HCT116 (cell line): ENCODE measurements at regions not wholly inside any gene's neighbourhood (a gene's known extent, or its start where the extent isn't known, plus 50 kb on each side); places are given as distances from the start of the nearest gene placed in this dataset.

ENCODE experiments used
- CTCF ChIP-seq, 3 experiments: fragments of 200-600 bp in 1 of 3; sonication (generic) in 1 of 3; IDR thresholded peaks in 2 of 3; conservative IDR thresholded peaks in 1 of 3; 2 replicates each; pipeline ENCODE4 v1.5.1; 2012 to 2017; ENCODE audit warnings: low read depth in 2 of 3, low read length in 2 of 3, antibody characterized with exemption in 1 of 3, borderline replicate concordance in 1 of 3, control low read depth in 1 of 3, mild to moderate bottlenecking in 1 of 3, mixed read lengths in 1 of 3, mixed run types in 1 of 3, moderate library complexity in 1 of 3; ENCODE audit not compliant: insufficient read depth in 1 of 3
- EGR1 ChIP-seq: IDR thresholded peaks from 2 replicates; pipeline ENCODE4 v1.6.1; 2012; ENCODE audit warnings: low read depth
- EZH2phosphoT487 ChIP-seq: fragments of 200-600 bp; IDR thresholded peaks from 2 replicates; pipeline ENCODE4 v1.6.1; 2018; ENCODE audit warnings: antibody characterized with exemption, borderline replicate concordance
- JUND ChIP-seq: IDR thresholded peaks from 2 replicates; pipeline ENCODE4 v1.6.1; 2012
- POLR2A ChIP-seq: IDR thresholded peaks from 2 replicates; pipeline ENCODE4 v1.7.0; 2011; ENCODE audit warnings: borderline replicate concordance; ENCODE audit not compliant: insufficient read depth, insufficient read length; ENCODE audit errors: extremely low read depth
- POLR2AphosphoS5 ChIP-seq: IDR thresholded peaks from 2 replicates; pipeline ENCODE4 v1.6.1; 2011; ENCODE audit warnings: mild to moderate bottlenecking, low read depth, low read length, moderate library complexity
- RAD21 ChIP-seq: IDR thresholded peaks from 2 replicates; pipeline ENCODE4 v1.6.1; 2012; ENCODE audit warnings: low read depth, mild to moderate bottlenecking
- REST ChIP-seq: IDR thresholded peaks from 2 replicates; pipeline ENCODE4 v1.6.1; 2012; ENCODE audit warnings: low read depth
- SIN3A ChIP-seq: IDR thresholded peaks from 2 replicates; pipeline ENCODE4 v1.6.1; 2012; ENCODE audit warnings: low read depth
- TCF7L2 ChIP-seq: IDR thresholded peaks from 2 replicates; pipeline ENCODE4 v1.7.0; 2011; ENCODE audit warnings: borderline replicate concordance, inconsistent platforms; ENCODE audit not compliant: insufficient read depth, insufficient read length; ENCODE audit errors: extremely low read depth
- YY1 ChIP-seq: IDR thresholded peaks from 2 replicates; pipeline ENCODE4 v1.6.1; 2011; ENCODE audit warnings: low read length, low read depth, moderate library complexity, mild to moderate bottlenecking; ENCODE audit not compliant: insufficient replicate concordance; ENCODE audit errors: extremely low read depth
- ZBTB33 ChIP-seq: IDR thresholded peaks from 2 replicates; pipeline ENCODE4 v1.6.1; 2011; ENCODE audit warnings: mild to moderate bottlenecking, low read length, moderate library complexity; ENCODE audit not compliant: insufficient replicate concordance; ENCODE audit errors: extremely low read depth
- ZNF274 ChIP-seq: fragments of 200-500 bp; sonication (Bioruptor generic); IDR thresholded peaks from 2 replicates; pipeline ENCODE4 v1.6.1; 2014; ENCODE audit warnings: mild to moderate bottlenecking, low read depth, low read length, inconsistent platforms

GRCh38 chr13:93172109-93172508 is 54.5 kb upstream of the GPC6 start:
- no peak for TF ChIP-seq TCF7L2
- no peak for TF ChIP-seq JUND
- no peak; a peak in 1 of 6 replicates for TF ChIP-seq CTCF (IDR thresholded peaks at IDR 0.05 in 2 of 3, conservative IDR thresholded peaks at IDR 0.05 in 1 of 3; ENCODE audit: borderline replicate concordance in 1 of 3, insufficient read depth in 1 of 3, low read depth in 2 of 3, low read length in 2 of 3)
- no peak for TF ChIP-seq REST
- no peak for TF ChIP-seq RAD21
- no peak for TF ChIP-seq POLR2A
- no peak for TF ChIP-seq POLR2AphosphoS5
- no peak for TF ChIP-seq SIN3A
- TF ChIP-seq EZH2phosphoT487: no peak
- TF ChIP-seq ZBTB33: no peak
- TF ChIP-seq ZNF274: no peak
- no peak for TF ChIP-seq EGR1
- no peak for TF ChIP-seq YY1
